HCT116 (cell line): ENCODE measurements at regions not wholly inside any gene's neighbourhood (a gene's known extent, or its start where the extent isn't known, plus 50 kb on each side); places are given as distances from the start of the nearest gene placed in this dataset.

Experiments used
- ATAC-seq: fragments of 200-7000 bp; cut with Tn5 transposase; 2 replicates; pipeline ENCODE4 v1.9.1; 2020; ENCODE audit warnings: mild to moderate bottlenecking, moderate library complexity
- BruUV-seq: library from RNA; stranded (reverse); fragments of 400-500 nt; replicated peaks from 2 replicates; lab custom pipeline; 2021; lab: Mats Ljungman, UMichigan
- CTCF ChIA-PET: fragments of 300-600 bp; sonication (Branson Sonifier 250); formaldehyde crosslinking; loops from one replicate; lab custom pipeline; 2021; ENCODE audit warnings: antibody characterized with exemption; lab: Charles Lee
- POLR2A ChIA-PET: fragments of 300-600, 350-600 bp; sonication (Branson Sonifier 250); formaldehyde crosslinking; loops from one replicate; lab custom pipeline; 2021; ENCODE audit warnings: antibody characterized with exemption; lab: Charles Lee
- RAD21 ChIA-PET, 2 experiments: fragments of 300-600 bp; sonication (Branson Sonifier 250); formaldehyde crosslinking; loops; one replicate each; lab custom pipeline; 2023; ENCODE audit warnings: low total read pairs in 2 of 2; ENCODE audit not compliant: uncharacterized antibody in 2 of 2, unreplicated experiment in 2 of 2, low non-redundant PET in 1 of 2; lab: Charles Lee
- DNase-seq: peaks from one replicate; pipeline ENCODE4 v3.0.0-alpha.2; 2010; ENCODE audit warnings: low read depth, low spot score
- H2AFZ ChIP-seq: fragments of 200-600 bp; shearing (Covaris generic), sonication (generic); 2 replicates; pipeline ENCODE4 v1.6.1; 2017; ENCODE audit warnings: low read depth, mixed run types, mixed read lengths, antibody characterized with exemption, low read length; ENCODE audit not compliant: poor library complexity, severe bottlenecking
- H3K27ac ChIP-seq: 2 replicates; pipeline ENCODE4 v1.5.1; 2012; ENCODE audit warnings: low read depth, low read length
- H3K27me3 ChIP-seq: fragments of 200-600 bp; sonication (generic); 2 replicates; pipeline ENCODE4 v1.6.1; 2016; ENCODE audit warnings: mixed run types, low read length, mixed read lengths; ENCODE audit not compliant: insufficient read depth
- H3K36me3 ChIP-seq, 2 experiments: fragments of 200-500 bp in 1 of 2; fragments of 200-600 bp in 1 of 2; sonication (Bioruptor generic) in 1 of 2; sonication (generic) in 1 of 2; 2 replicates each; pipeline versions ENCODE4 v1.5.1 to v1.6.1; 2014 to 2016; ENCODE audit warnings: low read length in 2 of 2, inconsistent platforms in 1 of 2, mixed read lengths in 1 of 2, mixed run types in 1 of 2; ENCODE audit not compliant: insufficient read depth in 2 of 2, control insufficient read depth in 1 of 2
- H3K4me1 ChIP-seq, 2 experiments: fragments of 200-600 bp in 1 of 2; sonication (generic) in 1 of 2; 2 replicates each; pipeline versions ENCODE4 v1.5.1 to v1.6.1; 2012 to 2017; ENCODE audit warnings: low read length in 2 of 2, inconsistent platforms in 1 of 2, mild to moderate bottlenecking in 1 of 2, mixed read lengths in 1 of 2, mixed run types in 1 of 2, moderate library complexity in 1 of 2; ENCODE audit not compliant: insufficient read depth in 2 of 2, control insufficient read depth in 1 of 2
- H3K4me2 ChIP-seq: fragments of 200-600 bp; sonication (generic); 2 replicates; pipeline ENCODE4 v1.6.1; 2017; ENCODE audit warnings: mixed run types, low read length, mixed read lengths
- H3K4me3 ChIP-seq, 2 experiments: fragments of 200-600 bp in 1 of 2; sonication (generic) in 1 of 2; replicated peaks in 1 of 2; 2 replicates each; pipeline ENCODE4 v1.5.1; 2011 to 2016; ENCODE audit warnings: low read length in 2 of 2, control low read depth in 1 of 2, low read depth in 1 of 2, mild to moderate bottlenecking in 1 of 2, mixed read lengths in 1 of 2, mixed run types in 1 of 2
- H3K79me2 ChIP-seq: fragments of 200-600 bp; sonication (generic); 2 replicates; pipeline ENCODE4 v1.6.1; 2017; ENCODE audit warnings: mild to moderate bottlenecking, mixed run types, low read length, moderate library complexity, mixed read lengths; ENCODE audit not compliant: insufficient read depth
- H3K9ac ChIP-seq: fragments of 200-600 bp; sonication (generic); 2 replicates; pipeline ENCODE4 v1.6.1; 2016; ENCODE audit warnings: low read length, mixed read lengths
- H3K9me2 ChIP-seq: fragments of 200-600 bp; sonication (generic), shearing (Covaris generic); 2 replicates; pipeline ENCODE4 v1.6.1; 2017; ENCODE audit warnings: mixed run types, mild to moderate bottlenecking, moderate library complexity; ENCODE audit not compliant: insufficient read depth
- H3K9me3 ChIP-seq, 2 experiments: fragments of 200-500 bp in 1 of 2; fragments of 200-600 bp in 1 of 2; sonication (Bioruptor generic) in 1 of 2; sonication (generic) in 1 of 2; 2 replicates each; pipeline ENCODE4 v1.6.1; 2014 to 2017; ENCODE audit warnings: low read length in 2 of 2, mixed read lengths in 2 of 2, inconsistent platforms in 1 of 2, low read depth in 1 of 2, mild to moderate bottlenecking in 1 of 2, mixed run types in 1 of 2, moderate library complexity in 1 of 2; ENCODE audit not compliant: control insufficient read depth in 1 of 2, insufficient read depth in 1 of 2
- H4K20me1 ChIP-seq: fragments of 200-600 bp; sonication (generic), shearing (Covaris generic); 2 replicates; pipeline ENCODE4 v1.6.1; 2017; ENCODE audit warnings: mixed run types, mild to moderate bottlenecking, moderate library complexity; ENCODE audit not compliant: insufficient read depth
- CEBPB ChIP-seq: IDR thresholded peaks from 2 replicates; pipeline ENCODE4 v1.6.1; 2012; ENCODE audit warnings: low read depth
- EGR1 ChIP-seq: IDR thresholded peaks from 2 replicates; pipeline ENCODE4 v1.6.1; 2012; ENCODE audit warnings: low read depth
- EZH2 ChIP-seq: fragments of 200-600 bp; sonication (generic); IDR thresholded peaks from 2 replicates; pipeline ENCODE4 v1.6.1; 2017; ENCODE audit warnings: antibody characterized with exemption, mixed run types
- EZH2phosphoT487 ChIP-seq: fragments of 200-600 bp; IDR thresholded peaks from 2 replicates; pipeline ENCODE4 v1.6.1; 2018; ENCODE audit warnings: antibody characterized with exemption, borderline replicate concordance
- SRF ChIP-seq: IDR thresholded peaks from 2 replicates; pipeline ENCODE4 v1.6.1; 2012; ENCODE audit warnings: low read depth
- YY1 ChIP-seq: IDR thresholded peaks from 2 replicates; pipeline ENCODE4 v1.6.1; 2011; ENCODE audit warnings: low read length, low read depth, moderate library complexity, mild to moderate bottlenecking; ENCODE audit not compliant: insufficient replicate concordance; ENCODE audit errors: extremely low read depth
- intact Hi-C: fragments of 100-400 bp; cut with micrococcal nuclease; formaldehyde crosslinking; loops from 2 replicates; pipeline ENCODE4 v1.10.0; 2022
- TF ChIP-seq, protein P1 (sequence below): IDR thresholded peaks from 2 replicates; pipeline ENCODE4 v1.6.1; 2012; ENCODE audit warnings: low read depth
- TF ChIP-seq, protein P2 (sequence below): IDR thresholded peaks from 2 replicates; pipeline ENCODE4 v1.6.1; 2012
- TF ChIP-seq, protein P3 (sequence below): IDR thresholded peaks from 2 replicates; pipeline ENCODE4 v1.6.1; 2012
- TF ChIP-seq, protein P4 (sequence below), 3 experiments: fragments of 200-600 bp in 1 of 3; sonication (generic) in 1 of 3; IDR thresholded peaks in 2 of 3; conservative IDR thresholded peaks in 1 of 3; 2 replicates each; pipeline ENCODE4 v1.5.1; 2012 to 2017; ENCODE audit warnings: low read depth in 2 of 3, low read length in 2 of 3, antibody characterized with exemption in 1 of 3, borderline replicate concordance in 1 of 3, control low read depth in 1 of 3, mild to moderate bottlenecking in 1 of 3, mixed read lengths in 1 of 3, mixed run types in 1 of 3, moderate library complexity in 1 of 3; ENCODE audit not compliant: insufficient read depth in 1 of 3

DNA sequence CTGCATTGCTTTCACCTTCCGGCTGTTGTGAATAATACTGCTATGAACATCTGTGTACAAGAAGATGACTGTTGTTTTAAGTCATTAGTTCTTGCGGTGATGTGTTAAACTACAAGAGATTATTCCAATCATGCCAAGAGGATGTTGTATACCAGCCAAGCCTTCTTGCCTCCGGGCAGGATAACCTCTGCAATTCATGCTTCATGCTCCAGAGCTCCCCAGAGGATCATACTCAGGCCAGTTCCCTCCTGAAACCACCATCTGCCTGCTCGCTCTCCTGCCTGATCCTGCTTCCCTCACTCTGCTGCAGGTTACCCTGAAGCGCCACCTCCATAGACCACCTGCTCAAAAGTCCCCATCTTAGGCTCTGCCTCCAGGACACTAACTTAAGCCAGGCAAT lies 187.1 kb upstream of the PROK2 start:
- H2AFZ ChIP-seq = no peak overlapping the region
- H3K27me3 ChIP-seq = peaks cover 32% of the 10 kb centered on the region
- DNase-seq (no peak), ATAC-seq (no peak)
- TF ChIP-seq, protein P1, sequence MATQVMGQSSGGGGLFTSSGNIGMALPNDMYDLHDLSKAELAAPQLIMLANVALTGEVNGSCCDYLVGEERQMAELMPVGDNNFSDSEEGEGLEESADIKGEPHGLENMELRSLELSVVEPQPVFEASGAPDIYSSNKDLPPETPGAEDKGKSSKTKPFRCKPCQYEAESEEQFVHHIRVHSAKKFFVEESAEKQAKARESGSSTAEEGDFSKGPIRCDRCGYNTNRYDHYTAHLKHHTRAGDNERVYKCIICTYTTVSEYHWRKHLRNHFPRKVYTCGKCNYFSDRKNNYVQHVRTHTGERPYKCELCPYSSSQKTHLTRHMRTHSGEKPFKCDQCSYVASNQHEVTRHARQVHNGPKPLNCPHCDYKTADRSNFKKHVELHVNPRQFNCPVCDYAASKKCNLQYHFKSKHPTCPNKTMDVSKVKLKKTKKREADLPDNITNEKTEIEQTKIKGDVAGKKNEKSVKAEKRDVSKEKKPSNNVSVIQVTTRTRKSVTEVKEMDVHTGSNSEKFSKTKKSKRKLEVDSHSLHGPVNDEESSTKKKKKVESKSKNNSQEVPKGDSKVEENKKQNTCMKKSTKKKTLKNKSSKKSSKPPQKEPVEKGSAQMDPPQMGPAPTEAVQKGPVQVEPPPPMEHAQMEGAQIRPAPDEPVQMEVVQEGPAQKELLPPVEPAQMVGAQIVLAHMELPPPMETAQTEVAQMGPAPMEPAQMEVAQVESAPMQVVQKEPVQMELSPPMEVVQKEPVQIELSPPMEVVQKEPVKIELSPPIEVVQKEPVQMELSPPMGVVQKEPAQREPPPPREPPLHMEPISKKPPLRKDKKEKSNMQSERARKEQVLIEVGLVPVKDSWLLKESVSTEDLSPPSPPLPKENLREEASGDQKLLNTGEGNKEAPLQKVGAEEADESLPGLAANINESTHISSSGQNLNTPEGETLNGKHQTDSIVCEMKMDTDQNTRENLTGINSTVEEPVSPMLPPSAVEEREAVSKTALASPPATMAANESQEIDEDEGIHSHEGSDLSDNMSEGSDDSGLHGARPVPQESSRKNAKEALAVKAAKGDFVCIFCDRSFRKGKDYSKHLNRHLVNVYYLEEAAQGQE = no peak
- TF ChIP-seq CEBPB = no peak
- TF ChIP-seq EZH2phosphoT487 = no peak
- no peak for TF ChIP-seq SRF
- TF ChIP-seq EGR1 = no peak
- ChIA-PET POLR2A (no interaction called here), RAD21 (no interaction called here), CTCF (no interaction called here)
- no peaks in the 10 kb centered on the region for H4K20me1 ChIP-seq
- H3K79me2 ChIP-seq = no peaks in the 10 kb centered on the region
- no peaks in the 10 kb centered on the region for H3K9me2 ChIP-seq
- no peaks in the 10 kb centered on the region for H3K9me3 ChIP-seq
- H3K4me1 ChIP-seq = no peaks in the 10 kb centered on the region
- intact Hi-C loops = no loop called here
- no peak overlapping the region for H3K27ac ChIP-seq
- H3K4me2 ChIP-seq = no peak overlapping the region
- H3K4me3 ChIP-seq = no peak overlapping the region
- no peaks in the 10 kb centered on the region for H3K36me3 ChIP-seq
- BruUV-seq = no TSS peak
- no peak overlapping the region for H3K9ac ChIP-seq

DNA sequence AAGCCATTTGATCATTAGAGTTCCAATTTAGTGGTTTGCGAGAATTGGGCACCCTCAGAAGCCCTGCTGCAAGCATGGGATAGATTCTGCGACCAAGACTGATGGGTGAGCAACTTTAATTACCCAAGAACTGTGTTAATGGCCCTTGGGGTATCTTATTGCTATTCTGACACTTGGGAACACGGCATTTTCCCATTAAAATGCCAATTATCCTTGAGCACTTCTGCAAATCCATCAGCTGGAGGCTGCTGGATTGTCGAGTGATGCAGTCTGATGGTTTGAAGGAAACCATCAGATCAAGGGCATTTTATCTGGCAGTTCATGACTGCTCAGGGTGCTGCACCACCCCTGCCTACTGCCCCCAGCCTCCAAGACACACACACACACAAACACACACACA lies 183.6 kb upstream of the PROK2 start:
- TF ChIP-seq SRF (no peak), EZH2 (no peak), YY1 (no peak)
- TF ChIP-seq, protein P2, sequence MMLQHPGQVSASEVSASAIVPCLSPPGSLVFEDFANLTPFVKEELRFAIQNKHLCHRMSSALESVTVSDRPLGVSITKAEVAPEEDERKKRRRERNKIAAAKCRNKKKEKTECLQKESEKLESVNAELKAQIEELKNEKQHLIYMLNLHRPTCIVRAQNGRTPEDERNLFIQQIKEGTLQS = no peak
- TF ChIP-seq, protein P3, sequence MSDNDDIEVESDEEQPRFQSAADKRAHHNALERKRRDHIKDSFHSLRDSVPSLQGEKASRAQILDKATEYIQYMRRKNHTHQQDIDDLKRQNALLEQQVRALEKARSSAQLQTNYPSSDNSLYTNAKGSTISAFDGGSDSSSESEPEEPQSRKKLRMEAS = no peak
- TF ChIP-seq, protein P1 = no peak
- TF ChIP-seq, protein P4, sequence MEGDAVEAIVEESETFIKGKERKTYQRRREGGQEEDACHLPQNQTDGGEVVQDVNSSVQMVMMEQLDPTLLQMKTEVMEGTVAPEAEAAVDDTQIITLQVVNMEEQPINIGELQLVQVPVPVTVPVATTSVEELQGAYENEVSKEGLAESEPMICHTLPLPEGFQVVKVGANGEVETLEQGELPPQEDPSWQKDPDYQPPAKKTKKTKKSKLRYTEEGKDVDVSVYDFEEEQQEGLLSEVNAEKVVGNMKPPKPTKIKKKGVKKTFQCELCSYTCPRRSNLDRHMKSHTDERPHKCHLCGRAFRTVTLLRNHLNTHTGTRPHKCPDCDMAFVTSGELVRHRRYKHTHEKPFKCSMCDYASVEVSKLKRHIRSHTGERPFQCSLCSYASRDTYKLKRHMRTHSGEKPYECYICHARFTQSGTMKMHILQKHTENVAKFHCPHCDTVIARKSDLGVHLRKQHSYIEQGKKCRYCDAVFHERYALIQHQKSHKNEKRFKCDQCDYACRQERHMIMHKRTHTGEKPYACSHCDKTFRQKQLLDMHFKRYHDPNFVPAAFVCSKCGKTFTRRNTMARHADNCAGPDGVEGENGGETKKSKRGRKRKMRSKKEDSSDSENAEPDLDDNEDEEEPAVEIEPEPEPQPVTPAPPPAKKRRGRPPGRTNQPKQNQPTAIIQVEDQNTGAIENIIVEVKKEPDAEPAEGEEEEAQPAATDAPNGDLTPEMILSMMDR (IDR thresholded peaks at IDR 0.05 in 2 of 3, conservative IDR thresholded peaks at IDR 0.05 in 1 of 3; ENCODE audit: borderline replicate concordance in 1 of 3, insufficient read depth in 1 of 3, low read depth in 2 of 3, low read length in 2 of 3) = no peak
- no TSS peak for BruUV-seq
- Histone ChIP-seq H3K27ac (no peak overlapping the region), H3K79me2 (no peaks in the 10 kb centered on the region), H3K9me2 (no peaks in the 10 kb centered on the region), H3K27me3 (peaks cover 60% of the 10 kb centered on the region), H4K20me1 (no peaks in the 10 kb centered on the region), H2AFZ (no peak overlapping the region), H3K36me3 (no peaks in the 10 kb centered on the region), H3K9me3 (no peaks in the 10 kb centered on the region), H3K4me1 (no peaks in the 10 kb centered on the region), H3K4me2 (no peak overlapping the region), H3K4me3 (no peak overlapping the region), H3K9ac (no peak overlapping the region)
- ChIA-PET POLR2A (no interaction called here), CTCF (no interaction called here), RAD21 (no interaction called here)
- no peak for ATAC-seq
- DNase-seq = no peak
- intact Hi-C loops = no loop called here
